ENCODE measurements at regions not wholly inside any gene's neighbourhood (a gene's known extent, or its start where the extent isn't known, plus 50 kb on each side); places are given as distances from the start of the nearest gene placed in this dataset.
A peak's percentile ranks its signal among the peaks of the same experiment; 100 is the strongest.
"Not testable (repeated sequence)": the region's sequence is repeated elsewhere in the genome, so short reads cannot be mapped to it uniquely, and the experiment has no call there.

DNA sequence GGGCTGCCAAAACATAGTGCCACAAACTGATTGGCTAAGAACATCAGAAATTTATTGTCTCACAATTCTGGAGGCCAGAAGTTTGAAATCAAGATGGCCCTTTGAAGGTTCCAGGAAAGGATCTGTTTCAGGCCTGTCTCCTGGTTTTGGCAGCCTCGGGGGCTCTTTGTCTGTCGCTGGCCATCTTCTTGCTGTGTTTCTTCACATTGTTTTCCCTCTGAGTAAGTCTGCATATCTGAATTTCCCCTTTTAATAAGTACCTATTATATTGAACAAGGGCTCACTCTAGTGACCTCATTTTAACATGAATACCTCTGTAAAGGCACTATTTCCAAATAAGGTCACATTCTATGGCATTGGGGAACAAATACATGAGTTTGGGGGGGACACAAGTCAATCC lies 467.1 kb upstream of the MGAT4C start:
- no peak for DNase-seq

DNA sequence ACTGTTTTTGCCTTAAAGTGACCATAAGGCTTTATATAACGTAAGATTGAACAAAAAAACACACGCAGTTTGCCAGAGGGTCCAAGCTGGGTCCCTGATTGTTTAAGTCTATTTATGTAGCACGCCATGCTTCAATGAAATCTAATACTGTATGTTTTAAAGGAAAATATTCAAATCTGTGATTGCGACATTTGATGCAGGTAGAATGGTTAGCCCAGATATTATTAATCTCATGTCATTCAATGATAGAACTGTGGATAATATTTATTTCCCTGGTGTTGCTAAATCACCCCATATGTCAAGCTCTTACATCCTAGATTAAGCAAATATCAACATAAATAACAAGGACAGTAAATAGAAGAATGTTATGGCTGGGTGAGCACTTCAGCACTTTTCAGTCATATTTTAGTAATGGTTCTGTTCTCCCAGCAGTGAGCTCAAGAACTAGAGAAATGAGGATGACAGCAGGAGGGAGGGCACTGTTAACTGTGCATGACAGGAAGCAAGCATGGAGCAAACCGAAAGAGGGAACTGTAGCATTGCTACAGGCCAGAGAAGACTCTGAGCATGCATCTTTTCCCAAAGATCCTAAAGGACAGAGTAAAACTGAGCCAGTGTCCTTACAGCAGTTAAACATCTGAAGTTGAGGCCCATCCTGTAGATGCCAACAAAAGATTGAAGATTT lies 465.7 kb upstream of the MGAT4C start:
- DNase-seq: no peak

DNA sequence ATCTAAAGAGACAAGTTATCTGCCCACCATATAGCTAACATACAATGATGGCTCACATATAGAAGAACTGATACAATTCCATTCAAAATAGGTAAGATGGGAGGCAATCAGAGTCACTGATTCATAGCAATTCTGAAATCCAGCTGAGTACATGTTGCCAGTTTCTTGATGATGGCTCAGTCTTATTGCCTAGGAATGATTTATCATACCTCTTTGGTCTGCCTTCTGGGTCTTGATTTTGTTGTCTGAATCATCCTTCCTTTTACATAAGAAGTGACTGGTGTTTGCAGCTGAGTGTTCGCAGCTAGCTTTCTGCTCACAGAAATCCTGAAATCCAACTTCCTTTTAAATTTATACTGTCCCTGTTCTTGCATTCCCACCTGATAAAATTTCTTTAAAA lies 463.2 kb upstream of the MGAT4C start:
- DNase-seq: no peak

DNA sequence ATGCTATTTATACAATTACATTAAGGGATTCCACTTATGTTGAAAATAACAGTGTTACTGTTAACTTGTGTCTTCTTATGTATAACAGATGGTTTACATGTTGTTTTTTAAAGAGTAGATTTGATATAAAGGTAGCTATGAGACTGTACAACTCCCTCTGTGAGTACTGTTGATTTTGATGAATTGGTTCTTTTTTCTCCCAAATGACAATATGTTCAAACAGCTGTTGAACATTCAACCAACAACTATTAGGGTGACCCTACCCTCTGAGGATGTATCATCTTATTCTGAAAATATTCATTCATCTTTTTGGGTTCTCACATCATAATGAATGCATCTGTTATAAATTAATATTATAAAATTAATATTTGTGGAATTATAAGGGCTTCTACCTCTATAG lies 456.9 kb upstream of the MGAT4C start:
- no peak for DNase-seq

GRCh38 chr12:86712425-86712843 lies 456.2 kb upstream of the MGAT4C start:
- peak; percentile 1 to 53 (median 19) for DNase-seq

GRCh38 chr12:86711731-86712130 lies 455.5 kb upstream of the MGAT4C start:
- DNase-seq: no peak

- DNase-seq: no peak
These were observed 453.9 kb upstream of the MGAT4C start for GRCh38 chr12:86710109-86710508.

DNA sequence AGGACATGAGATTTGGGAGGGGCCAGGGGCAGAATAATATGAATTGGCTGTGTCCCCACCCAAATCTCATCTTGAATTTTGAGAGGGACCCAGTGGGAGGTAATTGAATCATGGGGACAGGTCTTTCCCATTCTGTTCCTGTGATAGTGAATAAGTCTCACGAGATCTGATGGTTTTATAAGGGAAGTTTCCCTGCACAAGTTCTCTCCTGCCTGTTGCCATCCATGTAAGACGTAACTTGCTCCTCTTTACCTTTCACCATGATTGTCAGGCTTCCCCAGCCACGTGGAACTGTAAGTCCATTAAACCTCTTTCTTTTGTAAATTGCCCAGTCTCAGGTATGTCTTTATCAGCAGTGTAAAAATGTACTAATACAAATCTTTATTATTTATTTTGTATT lies 452.8 kb upstream of the MGAT4C start:
- not testable (repeated sequence) for DNase-seq

GRCh38 chr12:86698641-86698980 lies 442.4 kb upstream of the MGAT4C start:
- DNase-seq: no peak

DNA sequence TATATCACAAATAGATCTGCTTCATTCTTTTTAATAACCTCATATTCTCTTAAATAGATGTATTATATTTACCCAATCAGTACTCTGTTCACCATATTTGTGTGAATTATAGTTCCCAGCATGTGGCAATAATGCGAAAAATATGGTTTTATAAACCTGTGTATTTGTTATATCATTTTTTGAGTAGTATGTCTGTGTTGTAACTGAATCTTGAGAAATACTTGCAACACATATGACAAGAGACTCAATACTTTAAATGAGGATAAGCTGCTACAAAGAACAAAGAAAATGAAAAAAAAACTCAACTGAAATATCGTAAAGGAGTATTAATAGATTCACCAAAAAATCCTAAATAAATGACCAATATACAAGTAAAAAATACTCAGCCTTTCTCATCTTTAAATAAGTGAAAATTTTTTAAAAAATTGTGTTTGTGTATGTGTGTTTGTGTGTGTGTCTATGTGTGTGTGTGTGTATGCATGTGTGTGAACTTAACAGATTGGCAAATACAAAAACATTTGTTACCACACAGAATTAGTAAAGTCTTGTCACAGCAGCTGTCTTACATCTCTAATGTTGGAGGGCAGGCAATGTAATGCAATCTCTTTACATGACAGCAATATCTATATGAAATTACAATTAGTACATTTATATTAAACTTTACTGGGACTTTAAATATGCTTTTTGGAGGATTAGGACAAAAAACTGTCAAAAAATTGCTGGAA lies 441.9 kb upstream of the MGAT4C start:
- no peak for DNase-seq

GRCh38 chr12:86683568-86684304 lies 427.5 kb upstream of the MGAT4C start:
- DNase-seq: no peak

GRCh38 chr12:86681060-86681459 lies 424.9 kb upstream of the MGAT4C start:
- no peak for DNase-seq

DNA sequence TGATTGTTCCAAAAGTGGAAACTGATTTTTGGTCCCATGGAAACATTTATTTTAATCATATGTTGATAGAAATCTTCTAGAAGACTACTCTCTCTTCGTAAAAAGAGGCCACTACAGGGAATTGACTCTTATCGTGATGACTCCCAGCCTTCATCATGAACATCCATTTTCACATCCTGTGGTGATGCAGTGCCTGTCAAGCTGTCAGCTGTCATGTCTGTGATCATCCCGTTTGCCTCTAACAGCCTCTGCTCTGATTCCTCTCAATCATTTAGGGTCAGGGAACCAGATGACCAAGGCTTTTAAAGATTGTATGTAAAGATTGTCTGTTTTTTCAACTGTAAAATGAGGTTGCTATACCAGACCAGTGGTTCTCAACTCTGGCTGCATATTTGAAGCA lies 419.0 kb upstream of the MGAT4C start:
- no peak for DNase-seq

DNA sequence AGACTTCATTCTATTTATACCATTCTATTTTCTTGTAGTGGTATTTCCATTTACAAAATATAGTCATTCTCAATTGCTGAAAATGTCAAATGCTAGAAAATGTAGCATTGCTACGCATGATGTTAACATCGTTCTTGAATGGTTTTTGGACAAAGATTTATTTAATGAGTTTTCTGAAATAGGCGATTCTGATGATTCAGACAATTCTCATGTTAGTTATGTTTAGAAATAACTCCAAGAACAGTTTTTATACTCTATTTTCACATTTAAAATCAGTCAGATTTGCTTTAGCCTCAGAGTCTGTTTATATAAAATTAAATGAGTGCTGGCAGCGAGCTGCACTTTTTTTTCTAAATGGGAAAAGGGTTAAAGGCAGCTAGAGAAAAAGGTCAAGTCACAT lies 414.8 kb upstream of the MGAT4C start:
- DNase-seq: no peak

DNA sequence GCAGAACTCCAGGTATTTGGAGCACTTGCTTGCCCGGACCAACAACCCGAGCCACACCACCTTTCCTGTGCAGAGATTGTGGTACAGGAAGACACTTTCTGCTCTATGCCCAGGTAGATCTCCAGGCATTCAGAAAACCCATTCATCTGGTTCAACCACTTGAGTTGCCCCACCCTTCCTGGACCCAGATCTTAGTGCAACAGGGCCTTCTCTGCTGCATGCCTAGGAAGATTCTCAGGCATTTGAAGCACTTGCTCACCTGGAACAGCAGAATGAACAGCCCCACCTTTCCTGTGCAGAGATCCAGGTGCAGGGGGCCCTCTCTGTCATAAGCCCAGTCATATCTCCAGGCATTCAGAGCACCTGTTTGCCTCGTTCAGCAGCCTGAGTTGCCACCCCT lies 412.8 kb upstream of the MGAT4C start:
- no peak for DNase-seq

DNA sequence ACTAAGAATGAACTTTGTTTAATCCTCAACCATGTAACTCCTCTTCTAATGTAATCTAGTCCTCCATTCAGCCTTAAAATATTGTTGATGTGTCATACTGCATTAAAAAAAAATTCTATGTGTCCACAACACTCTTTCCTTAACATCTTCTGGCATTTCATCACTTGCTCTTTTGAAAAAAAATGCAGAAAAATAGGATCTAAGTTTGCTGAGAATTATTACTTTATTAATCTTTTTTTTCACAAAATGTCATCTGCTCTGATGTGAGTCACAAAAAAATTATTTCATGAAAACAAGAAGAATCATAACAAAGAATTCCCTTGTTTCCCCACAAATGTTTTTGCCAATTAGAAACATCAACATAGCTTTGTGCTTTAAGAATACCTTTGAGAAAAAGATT lies 410.1 kb upstream of the MGAT4C start:
- DNase-seq: no peak

- DNase-seq: no peak
These were observed 407.5 kb upstream of the MGAT4C start for GRCh38 chr12:86663716-86664115.

DNA sequence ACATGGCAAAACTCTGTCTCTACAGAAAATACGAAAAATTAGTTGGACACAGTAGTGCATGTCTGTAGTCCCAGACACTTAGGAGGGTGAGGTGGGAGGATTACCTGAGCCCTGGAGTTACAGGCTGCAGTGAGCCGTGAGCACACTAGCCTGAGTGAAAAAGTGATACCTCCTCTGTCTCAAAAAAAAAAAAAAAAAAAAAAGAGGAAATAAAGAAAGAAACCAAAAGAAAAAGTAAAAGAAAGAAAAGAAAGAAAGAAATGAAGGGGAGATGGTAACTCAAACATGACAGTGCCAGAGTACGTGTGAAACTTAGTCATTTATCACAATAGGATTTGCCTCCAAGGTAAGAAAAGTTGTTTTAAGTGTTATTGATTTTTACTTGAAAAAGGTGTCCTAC lies 407.0 kb upstream of the MGAT4C start:
- no peak for DNase-seq

DNA sequence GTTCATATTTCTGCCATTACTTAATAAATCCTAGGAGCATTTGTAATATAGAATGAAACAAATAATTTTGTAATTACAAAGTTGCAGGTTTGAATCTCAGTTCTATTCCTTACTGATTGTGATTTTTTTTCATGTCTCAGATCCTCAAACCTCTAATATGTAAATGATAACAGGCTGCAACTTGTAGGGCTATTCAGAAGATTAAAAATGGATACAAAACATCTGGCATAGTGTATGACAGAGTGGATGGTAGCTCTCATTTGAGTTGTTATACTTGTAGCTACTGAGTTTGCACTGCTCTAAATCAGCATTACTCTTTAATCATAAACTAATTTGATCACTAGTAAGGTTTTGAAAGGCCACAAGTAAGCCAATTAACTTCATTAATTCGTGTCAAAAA lies 406.3 kb upstream of the MGAT4C start:
- DNase-seq: no peak

GRCh38 chr12:86660488-86661147 lies 404.4 kb upstream of the MGAT4C start:
- no peak for DNase-seq

- no peak for DNase-seq
These were observed 403.8 kb upstream of the MGAT4C start for GRCh38 chr12:86659985-86660384.

DNA sequence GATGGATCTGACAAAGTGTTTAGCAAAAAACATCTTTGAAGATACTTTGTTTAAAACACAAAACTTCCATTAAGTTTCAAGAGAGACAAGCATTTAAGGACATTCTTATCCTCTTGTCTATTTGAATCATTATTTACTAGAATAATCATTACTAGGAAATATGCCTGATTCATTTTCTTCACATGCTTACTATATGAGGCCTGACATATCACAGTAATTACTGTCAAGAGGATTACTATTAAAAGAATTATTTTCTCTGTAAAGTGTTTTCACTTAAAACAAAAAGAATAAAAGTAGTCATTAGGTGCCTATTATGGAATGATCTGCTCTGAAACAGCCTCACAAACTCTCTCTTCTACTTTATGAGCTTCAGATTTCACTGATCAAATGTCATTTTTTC lies 402.1 kb upstream of the MGAT4C start:
- no peak for DNase-seq

DNA sequence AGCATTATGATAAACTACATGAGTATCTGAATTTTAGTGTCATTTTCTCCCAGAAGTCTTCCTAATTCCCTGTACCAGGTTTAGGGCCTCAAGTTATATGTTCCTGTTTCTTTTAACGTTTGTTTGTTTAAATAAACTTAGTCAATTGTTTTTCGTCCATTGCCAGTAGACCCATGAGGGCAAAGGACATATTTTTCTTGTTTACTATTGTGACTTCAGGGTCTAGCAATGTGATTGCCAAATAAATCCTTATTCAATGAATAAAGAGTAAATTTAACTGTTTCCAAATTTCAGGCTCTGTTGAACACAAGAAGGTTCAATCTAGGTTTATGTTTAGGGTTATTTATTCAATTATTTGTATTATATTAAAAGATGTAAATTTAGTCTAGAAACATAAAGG lies 391.6 kb upstream of the MGAT4C start:
- no peak for DNase-seq

All from suppressor macrophage treated with lipopolysaccharide for 1 hour (primary cell).